LNCaP clone FGC (cell line): ENCODE measurements at regions not wholly inside any gene's neighbourhood (a gene's known extent, or its start where the extent isn't known, plus 50 kb on each side); places are given as distances from the start of the nearest gene placed in this dataset.
"Not testable (repeated sequence)": the region's sequence is repeated elsewhere in the genome, so short reads cannot be mapped to it uniquely, and the experiment has no call there.

Source experiments
- DNase-seq: peaks from one replicate; pipeline ENCODE4 v3.0.0-alpha.2; 2011; ENCODE audit warnings: low read depth
- H3K4me3 ChIP-seq: 2 replicates; pipeline ENCODE4 v1.5.1; 2011; ENCODE audit warnings: mild to moderate bottlenecking, low read depth, low read length, control low read depth
- TF ChIP-seq, protein P1 (sequence below): IDR thresholded peaks from 2 replicates; pipeline ENCODE4 v1.5.1; 2012; ENCODE audit warnings: mild to moderate bottlenecking; ENCODE audit not compliant: control insufficient read depth, insufficient read depth; ENCODE audit errors: extremely low read depth

DNA sequence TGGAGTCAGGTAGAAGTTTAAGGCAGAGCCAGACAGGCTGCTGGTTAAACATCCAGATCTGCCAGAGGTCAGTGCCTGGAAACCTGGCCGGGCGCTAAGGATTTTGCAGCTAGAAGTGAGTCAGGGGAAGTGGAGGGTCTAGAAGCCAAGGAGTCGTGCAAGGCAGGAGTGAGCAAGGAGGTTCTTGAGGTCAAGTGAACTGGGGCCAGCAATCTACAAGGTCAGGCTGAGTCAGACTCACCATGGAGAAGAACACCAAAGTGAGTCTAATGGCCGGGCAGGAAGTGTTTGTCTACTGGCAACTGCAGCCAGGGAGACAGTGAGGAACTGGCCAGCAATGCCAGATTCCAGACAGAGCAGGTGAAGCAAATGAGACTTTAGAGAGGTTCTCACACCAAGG lies 628.2 kb downstream of the ETNK1 start:
- TF ChIP-seq, protein P1, sequence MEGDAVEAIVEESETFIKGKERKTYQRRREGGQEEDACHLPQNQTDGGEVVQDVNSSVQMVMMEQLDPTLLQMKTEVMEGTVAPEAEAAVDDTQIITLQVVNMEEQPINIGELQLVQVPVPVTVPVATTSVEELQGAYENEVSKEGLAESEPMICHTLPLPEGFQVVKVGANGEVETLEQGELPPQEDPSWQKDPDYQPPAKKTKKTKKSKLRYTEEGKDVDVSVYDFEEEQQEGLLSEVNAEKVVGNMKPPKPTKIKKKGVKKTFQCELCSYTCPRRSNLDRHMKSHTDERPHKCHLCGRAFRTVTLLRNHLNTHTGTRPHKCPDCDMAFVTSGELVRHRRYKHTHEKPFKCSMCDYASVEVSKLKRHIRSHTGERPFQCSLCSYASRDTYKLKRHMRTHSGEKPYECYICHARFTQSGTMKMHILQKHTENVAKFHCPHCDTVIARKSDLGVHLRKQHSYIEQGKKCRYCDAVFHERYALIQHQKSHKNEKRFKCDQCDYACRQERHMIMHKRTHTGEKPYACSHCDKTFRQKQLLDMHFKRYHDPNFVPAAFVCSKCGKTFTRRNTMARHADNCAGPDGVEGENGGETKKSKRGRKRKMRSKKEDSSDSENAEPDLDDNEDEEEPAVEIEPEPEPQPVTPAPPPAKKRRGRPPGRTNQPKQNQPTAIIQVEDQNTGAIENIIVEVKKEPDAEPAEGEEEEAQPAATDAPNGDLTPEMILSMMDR, result no peak
- H3K4me3 ChIP-seq, result no peak overlapping the region
- DNase-seq, result no peak

DNA sequence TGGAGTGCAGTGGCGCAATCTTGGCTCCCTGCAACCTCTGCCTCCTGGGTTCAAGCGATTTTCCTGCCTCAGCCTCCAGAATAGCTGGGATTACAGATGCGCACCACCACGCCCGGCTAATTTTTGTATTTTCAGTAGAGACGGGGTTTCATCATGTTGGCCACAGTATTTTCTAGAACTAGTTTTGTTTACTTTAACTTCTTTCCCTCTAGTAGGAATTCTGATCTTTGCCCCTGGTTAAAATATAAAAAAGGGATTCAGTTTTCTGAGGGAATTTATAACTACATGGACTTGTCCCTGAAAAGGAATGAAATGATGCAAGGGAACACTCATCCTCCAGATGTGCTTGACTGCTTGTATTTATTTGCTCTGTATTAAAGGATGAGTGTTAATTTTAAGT lies 628.9 kb downstream of the ETNK1 start:
- H3K4me3 ChIP-seq, DNase-seq: not testable (repeated sequence)

DNA sequence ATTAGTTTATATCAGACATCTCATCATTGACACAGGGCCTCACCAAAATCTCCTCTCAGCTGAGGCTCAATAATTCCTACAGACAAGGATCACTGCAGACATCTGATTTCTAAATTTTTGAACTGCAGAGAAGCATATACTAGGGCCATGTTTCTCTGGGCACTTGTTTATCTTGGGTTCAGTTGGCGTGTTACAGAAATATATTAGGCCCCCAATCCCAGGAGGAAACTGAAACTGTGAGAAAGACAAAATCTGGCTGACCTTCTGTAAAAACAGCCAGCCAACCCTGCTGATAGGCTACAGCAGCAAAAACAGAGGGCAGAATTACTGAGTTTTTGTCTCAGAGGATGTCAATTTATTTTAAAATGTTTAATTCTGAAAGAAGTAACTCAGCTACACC lies 634.6 kb downstream of the ETNK1 start:
- DNase-seq, result no peak
- no peak overlapping the region for H3K4me3 ChIP-seq
- TF ChIP-seq, protein P1, result no peak

GRCh38 chr12:23262670-23263069 lies 637.7 kb downstream of the ETNK1 start:
- no peak for DNase-seq
- TF ChIP-seq, protein P1, result no peak
- no peak overlapping the region for H3K4me3 ChIP-seq

DNA sequence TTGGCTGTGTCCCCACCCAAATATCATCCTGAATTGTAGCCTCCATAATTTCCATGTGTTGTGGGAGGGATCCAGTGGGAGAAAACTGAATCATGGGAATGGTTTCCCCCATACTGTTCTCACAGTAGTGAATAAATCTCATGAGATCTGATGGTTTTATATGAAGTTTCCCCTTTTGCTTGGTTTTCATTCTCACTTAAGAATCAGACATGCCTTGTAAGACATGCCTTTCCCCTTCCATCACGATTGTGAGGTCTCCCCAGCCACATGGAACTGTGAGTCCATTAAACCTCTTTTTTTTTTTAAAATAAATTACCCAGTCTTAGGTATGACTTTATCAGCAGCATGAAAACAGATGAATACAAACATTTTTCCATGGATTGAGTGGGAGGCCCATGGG lies 652.9 kb downstream of the ETNK1 start:
- no peak for DNase-seq
- H3K4me3 ChIP-seq, result no peak overlapping the region
- TF ChIP-seq, protein P1, result no peak

- TF ChIP-seq, protein P1, result no peak
- no peak overlapping the region for H3K4me3 ChIP-seq
- no peak for DNase-seq
These were observed 656.3 kb downstream of the ETNK1 start for GRCh38 chr12:23281295-23281694.

- DNase-seq, result no peak
- no peak overlapping the region for H3K4me3 ChIP-seq
- TF ChIP-seq, protein P1, result no peak
These were observed 657.7 kb downstream of the ETNK1 start for GRCh38 chr12:23282701-23283100.

DNA sequence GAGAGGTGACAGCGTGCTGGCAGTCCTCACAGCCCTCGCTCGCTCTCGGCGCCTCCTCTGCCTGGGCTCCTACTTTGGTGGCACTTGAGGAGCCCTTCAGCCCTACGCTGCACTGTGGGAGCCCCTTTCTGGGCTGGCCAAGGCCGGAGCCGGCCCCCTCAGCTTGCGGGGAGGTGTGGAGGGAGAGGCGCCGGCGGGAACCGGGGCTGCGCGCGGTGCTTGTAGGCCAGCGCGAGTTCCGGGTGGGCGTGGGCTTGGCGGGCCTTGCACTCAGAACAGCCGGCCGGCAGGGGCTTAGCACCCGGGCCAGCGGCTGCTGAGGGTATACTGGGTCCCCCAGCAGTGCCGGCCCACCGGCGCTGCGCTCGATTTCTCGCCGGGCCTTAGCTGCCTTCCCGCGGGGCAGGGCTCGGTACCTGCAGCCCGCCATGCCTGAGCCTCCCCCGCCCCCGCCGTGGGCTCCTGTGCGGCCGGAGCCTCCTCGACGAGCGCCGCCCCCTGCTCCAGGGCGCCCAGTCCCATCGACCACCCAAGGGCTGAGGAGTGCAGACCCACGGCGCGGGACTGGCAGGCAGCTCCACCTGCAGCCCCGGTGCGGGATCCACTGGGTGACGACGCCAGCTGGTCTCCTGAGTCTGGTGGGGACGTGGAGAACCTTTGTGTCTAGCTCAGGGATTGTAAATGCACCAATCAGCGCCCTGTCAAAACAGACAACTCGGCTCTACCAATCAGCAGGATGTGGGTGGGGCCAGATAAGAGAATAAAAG lies 661.0 kb downstream of the ETNK1 start:
- DNase-seq, H3K4me3 ChIP-seq: not testable (repeated sequence)
